ENCODE measurements at regions not wholly inside any gene's neighbourhood (a gene's known extent, or its start where the extent isn't known, plus 50 kb on each side); places are given as distances from the start of the nearest gene placed in this dataset.

- no peak for DNase-seq
- Histone ChIP-seq H3K9me3 (no peaks in the 10 kb centered on the region), H3K36me3 (no peaks in the 10 kb centered on the region), H3K4me1 (no peaks in the 10 kb centered on the region), H3K27ac (no peak overlapping the region), H3K27me3 (peaks cover 0 to 45% of the 10 kb centered on the region in 2 donors), H3K4me3 (no peak overlapping the region)
- intact Hi-C loops (cut with DNase I): no loop called here
- TF ChIP-seq, protein P1, sequence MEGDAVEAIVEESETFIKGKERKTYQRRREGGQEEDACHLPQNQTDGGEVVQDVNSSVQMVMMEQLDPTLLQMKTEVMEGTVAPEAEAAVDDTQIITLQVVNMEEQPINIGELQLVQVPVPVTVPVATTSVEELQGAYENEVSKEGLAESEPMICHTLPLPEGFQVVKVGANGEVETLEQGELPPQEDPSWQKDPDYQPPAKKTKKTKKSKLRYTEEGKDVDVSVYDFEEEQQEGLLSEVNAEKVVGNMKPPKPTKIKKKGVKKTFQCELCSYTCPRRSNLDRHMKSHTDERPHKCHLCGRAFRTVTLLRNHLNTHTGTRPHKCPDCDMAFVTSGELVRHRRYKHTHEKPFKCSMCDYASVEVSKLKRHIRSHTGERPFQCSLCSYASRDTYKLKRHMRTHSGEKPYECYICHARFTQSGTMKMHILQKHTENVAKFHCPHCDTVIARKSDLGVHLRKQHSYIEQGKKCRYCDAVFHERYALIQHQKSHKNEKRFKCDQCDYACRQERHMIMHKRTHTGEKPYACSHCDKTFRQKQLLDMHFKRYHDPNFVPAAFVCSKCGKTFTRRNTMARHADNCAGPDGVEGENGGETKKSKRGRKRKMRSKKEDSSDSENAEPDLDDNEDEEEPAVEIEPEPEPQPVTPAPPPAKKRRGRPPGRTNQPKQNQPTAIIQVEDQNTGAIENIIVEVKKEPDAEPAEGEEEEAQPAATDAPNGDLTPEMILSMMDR (IDR thresholded peaks at IDR 0.05): no peak
- no peak for ATAC-seq
These were observed 1074.5 kb downstream of the TBC1D22A start for GRCh38 chr22:47836957-47837356.

GRCh38 chr22:47835726-47836125, 1073.3 kb downstream of the TBC1D22A start:
- Histone ChIP-seq H3K4me1 (no peaks in the 10 kb centered on the region), H3K4me3 (no peak overlapping the region), H3K27me3 (peaks cover 0 to 32% of the 10 kb centered on the region in 2 donors), H3K9me3 (no peaks in the 10 kb centered on the region), H3K36me3 (no peaks in the 10 kb centered on the region), H3K27ac (no peak overlapping the region)
- DNase-seq: peak in 1 of 4 donors; percentile 2
- intact Hi-C loops (cut with DNase I): no loop called here
- peak; percentile 73 for ATAC-seq
- TF ChIP-seq, protein P1 (IDR thresholded peaks at IDR 0.05): no peak

DNA sequence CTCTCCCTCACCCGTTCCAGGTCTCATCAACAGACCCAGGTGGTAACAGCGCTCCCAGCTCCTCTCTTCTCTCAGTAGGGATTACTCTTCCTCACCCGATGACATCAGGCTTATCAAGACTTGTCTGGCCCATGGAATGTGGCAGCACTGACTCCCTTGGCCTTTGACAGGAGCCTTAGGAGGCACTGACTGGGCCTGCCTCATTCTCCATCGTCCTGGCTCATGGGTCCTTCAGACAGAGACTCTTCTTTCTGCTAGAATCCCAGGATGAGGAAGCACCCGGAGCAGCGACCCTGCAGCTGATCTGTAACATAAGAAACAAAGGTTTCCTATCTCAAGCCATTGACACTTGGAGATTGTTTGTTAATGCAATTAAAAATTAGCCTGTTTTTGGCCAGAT, 1063.6 kb downstream of the TBC1D22A start:
- intact Hi-C loops (cut with DNase I): no loop called here
- no peaks in the 10 kb centered on the region for H3K27me3 ChIP-seq
- ATAC-seq (no peak), DNase-seq (no peak)
- TF ChIP-seq, protein P1 (IDR thresholded peaks at IDR 0.05): no peak
- no peak overlapping the region for H3K27ac ChIP-seq
- H3K4me3 ChIP-seq: no peak overlapping the region
- no peaks in the 10 kb centered on the region for H3K4me1 ChIP-seq
- H3K36me3 ChIP-seq: no peaks in the 10 kb centered on the region
- no peaks in the 10 kb centered on the region for H3K9me3 ChIP-seq

GRCh38 chr22:47822422-47822821, 1060.0 kb downstream of the TBC1D22A start:
- intact Hi-C loops (cut with DNase I): no loop called here
- no peak for ATAC-seq
- H3K36me3 ChIP-seq: no peaks in the 10 kb centered on the region
- H3K4me3 ChIP-seq: no peak overlapping the region
- TF ChIP-seq, protein P1 (IDR thresholded peaks at IDR 0.05): no peak
- peaks cover 0 to 8% of the 10 kb centered on the region in 2 donors for H3K27me3 ChIP-seq
- DNase-seq: no peak
- peaks cover 0 to 3% of the 10 kb centered on the region in 2 donors for H3K9me3 ChIP-seq
- no peaks in the 10 kb centered on the region for H3K4me1 ChIP-seq
- no peak overlapping the region for H3K27ac ChIP-seq

GRCh38 chr22:47818496-47818895, 1056.0 kb downstream of the TBC1D22A start:
- TF ChIP-seq, protein P1 (IDR thresholded peaks at IDR 0.05): no peak
- Histone ChIP-seq H3K36me3 (no peaks in the 10 kb centered on the region), H3K4me1 (no peaks in the 10 kb centered on the region), H3K9me3 (peaks cover 0 to 4% of the 10 kb centered on the region in 2 donors), H3K27me3 (peaks cover 0 to 8% of the 10 kb centered on the region in 2 donors), H3K4me3 (no peak overlapping the region), H3K27ac (no peak overlapping the region)
- no peak for DNase-seq
- intact Hi-C loops (cut with DNase I): no loop called here
- no peak for ATAC-seq

Data from left lung (tissue), 4 donors.